Urothelium cell line (cell line): ENCODE measurements at regions not wholly inside any gene's neighbourhood (a gene's known extent, or its start where the extent isn't known, plus 50 kb on each side); places are given as distances from the start of the nearest gene placed in this dataset.

Experiments used
- DNase-seq: peaks from one replicate; pipeline ENCODE4 v3.0.0; 2011; ENCODE audit warnings: low spot score, mixed read lengths
- FAIRE-seq: peaks from 2 replicates; lab custom pipeline; 2011; peaks lifted over from hg19 to GRCh38; lab: Jason Lieb, UNC

- DNase-seq (no peak), FAIRE-seq (no peak)
Observed at GRCh38 chr7:33806298-33807154, 98.8 kb upstream of the BMPER start.

DNA sequence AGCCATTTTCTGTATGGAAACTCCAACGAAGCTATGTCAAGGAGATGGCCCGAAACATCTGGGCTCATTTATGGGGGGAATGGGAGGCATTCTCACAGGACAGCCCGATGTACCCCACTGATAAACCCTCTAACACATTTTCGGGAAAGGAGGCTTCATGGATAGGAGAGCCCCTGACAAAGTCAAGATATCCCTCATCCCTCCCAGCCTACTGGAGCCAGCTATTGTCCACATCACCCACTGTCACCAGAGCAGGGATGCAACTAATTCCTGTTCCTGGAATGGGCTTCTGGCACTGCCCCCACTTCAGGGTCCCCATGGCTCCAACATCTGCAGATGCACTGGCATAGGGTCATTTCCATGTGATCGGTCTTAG, 98.2 kb upstream of the BMPER start:
- FAIRE-seq (peak; percentile 58), DNase-seq (no peak)

DNA sequence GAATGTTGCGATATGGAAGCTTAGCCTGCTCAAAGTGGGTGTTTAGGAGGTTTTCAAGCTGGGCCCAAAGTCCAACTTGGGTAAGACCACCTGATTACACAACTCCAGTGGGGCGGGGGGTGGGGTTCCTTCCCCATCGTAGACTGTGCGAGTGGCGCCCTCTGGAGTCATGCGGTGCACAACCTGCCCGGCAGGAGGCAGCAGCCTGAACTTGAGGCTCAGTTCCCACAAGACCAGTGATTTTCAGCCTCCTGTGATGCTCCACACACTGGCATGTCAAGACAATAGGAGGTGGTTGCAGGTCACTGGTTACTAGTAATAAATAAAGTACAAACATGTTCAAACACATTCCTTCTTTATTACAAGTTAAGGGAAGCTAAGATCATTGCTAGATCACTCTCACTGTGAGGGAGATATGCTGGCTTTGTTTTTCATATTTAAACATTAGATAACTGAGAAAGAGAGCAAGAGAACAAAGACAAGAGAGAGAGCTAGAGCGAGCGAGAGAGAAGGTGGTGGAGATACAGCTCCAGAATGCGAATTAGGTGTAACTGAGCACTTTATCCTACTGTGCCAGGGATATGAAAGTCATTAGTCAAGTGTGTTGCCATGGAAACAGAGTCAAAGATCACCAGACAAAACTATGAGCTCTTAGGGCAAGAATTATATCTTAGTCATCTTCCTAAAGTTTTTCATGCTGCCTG, 97.4 kb upstream of the BMPER start:
- peak; percentile 23 for FAIRE-seq
- peak; percentile 64 for DNase-seq

- FAIRE-seq = no peak
- DNase-seq = no peak
Observed at GRCh38 chr7:33809228-33809627, 96.1 kb upstream of the BMPER start.

GRCh38 chr7:33810356-33810755, 95.0 kb upstream of the BMPER start:
- no peak for DNase-seq
- FAIRE-seq = no peak

DNA sequence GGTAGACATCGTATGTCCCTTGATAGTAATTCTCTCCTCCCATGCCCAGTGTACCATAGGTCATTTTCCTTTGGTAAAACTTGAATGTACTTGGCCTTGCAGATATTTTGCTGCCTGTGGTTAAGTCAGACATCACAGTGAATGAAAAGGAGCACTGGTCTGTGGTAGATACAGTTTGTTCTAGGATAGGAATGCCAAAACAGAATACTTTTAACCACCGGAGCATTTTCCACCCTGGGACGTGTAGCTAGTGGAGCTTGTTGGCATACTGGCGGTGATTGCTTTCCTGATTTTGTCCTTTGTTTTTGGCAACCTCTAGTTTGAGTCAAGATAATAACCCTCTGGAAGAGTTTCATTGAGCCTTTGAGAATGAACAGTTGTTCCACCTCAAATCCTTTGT, 92.0 kb upstream of the BMPER start:
- DNase-seq (no peak), FAIRE-seq (no peak)

GRCh38 chr7:33814400-33814799, 90.9 kb upstream of the BMPER start:
- FAIRE-seq = no peak
- DNase-seq = no peak

- FAIRE-seq (no peak), DNase-seq (no peak)
Observed at GRCh38 chr7:33814936-33815335, 90.4 kb upstream of the BMPER start.

GRCh38 chr7:33815336-33815735, 90.0 kb upstream of the BMPER start:
- DNase-seq (no peak), FAIRE-seq (peak; percentile 74)

- no peak for DNase-seq
- FAIRE-seq = no peak
Observed at GRCh38 chr7:33816106-33816505, 89.2 kb upstream of the BMPER start.

DNA sequence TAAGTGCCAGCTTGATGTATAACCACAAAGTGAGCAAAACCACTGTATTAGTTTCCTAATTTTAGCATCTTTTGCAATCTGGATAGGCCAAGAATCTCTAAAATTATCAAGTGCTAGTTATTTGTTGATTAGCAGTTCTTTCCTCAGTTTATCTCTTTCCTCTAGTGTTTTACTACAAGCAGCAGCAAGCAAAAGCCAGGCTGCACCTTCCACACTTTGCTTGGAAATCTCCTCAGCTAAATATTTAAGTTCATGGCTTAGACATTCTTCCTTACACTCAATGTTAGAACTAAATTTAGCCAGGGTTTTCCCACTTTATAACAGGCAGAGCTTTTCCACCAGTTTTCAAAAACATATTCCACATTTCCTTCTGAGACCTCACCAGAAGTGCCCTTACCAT, 85.7 kb upstream of the BMPER start:
- FAIRE-seq = no peak

GRCh38 chr7:33820206-33820605, 85.1 kb upstream of the BMPER start:
- DNase-seq = no peak
- no peak for FAIRE-seq

More for the DNA sequence above, 85.7 kb upstream of the BMPER start:
- no peak for DNase-seq

GRCh38 chr7:33821970-33822369, 83.4 kb upstream of the BMPER start:
- DNase-seq = no peak
- no peak for FAIRE-seq

GRCh38 chr7:33823913-33824312, 81.4 kb upstream of the BMPER start:
- DNase-seq (no peak), FAIRE-seq (no peak)

GRCh38 chr7:33824911-33825459, 80.4 kb upstream of the BMPER start:
- no peak for DNase-seq
- FAIRE-seq = no peak

GRCh38 chr7:33825644-33826043, 79.7 kb upstream of the BMPER start:
- FAIRE-seq (no peak), DNase-seq (no peak)

DNA sequence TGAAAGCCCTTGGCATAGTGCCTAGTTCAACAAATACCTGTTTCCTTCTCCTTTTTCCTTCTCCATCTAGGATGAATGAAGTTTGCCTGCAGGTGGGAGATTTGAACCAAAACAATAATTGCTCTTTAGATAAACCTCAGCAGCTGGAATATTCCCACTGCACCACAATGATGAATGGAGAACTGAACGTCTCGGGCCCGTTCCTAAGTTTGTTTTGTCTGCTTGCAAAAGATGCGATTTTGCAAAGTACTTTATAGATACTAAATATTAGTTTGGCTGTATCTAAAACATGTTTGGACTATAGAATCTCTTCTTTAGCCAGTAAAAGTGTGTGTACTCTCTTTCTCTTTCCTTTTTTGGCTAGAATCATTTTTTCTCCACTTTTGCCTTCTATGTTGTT, 75.8 kb upstream of the BMPER start:
- FAIRE-seq (no peak), DNase-seq (no peak)

DNA sequence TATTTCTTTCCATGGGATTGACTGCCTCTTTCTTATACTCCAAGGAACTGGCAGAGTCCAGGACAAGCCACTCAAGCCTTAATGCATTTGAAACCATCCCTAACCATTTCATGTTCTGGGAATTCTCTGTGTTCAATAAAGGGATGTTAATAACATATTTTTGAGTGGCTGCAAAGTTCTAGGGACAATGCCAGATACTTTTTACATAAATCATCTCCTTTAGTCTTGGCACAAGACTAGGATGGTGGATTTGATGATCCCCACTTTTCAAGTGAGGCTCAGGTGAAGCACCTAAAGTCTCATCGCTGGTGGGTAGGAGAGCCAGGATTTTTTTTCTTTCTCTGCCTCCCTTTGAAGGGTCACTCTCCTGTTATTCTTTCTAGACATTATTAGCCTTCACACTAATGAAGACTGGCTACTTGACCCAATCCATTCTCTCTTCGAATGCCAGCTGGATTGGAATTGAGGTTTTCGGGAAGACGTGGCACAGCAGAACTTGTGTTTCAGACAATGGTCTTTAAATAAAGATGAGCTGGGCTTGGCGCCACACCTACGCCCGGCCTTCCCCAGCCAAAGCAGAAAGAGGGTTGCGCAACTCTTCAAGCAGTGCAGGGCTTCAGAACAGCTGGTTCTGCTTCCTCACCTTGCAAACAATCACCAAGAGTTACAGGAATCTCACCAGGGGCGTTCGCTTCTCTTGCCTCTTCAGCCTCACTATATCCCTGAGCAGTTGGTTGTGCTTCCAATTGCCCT, 73.8 kb upstream of the BMPER start:
- FAIRE-seq (no peak), DNase-seq (peak; percentile 37)

DNA sequence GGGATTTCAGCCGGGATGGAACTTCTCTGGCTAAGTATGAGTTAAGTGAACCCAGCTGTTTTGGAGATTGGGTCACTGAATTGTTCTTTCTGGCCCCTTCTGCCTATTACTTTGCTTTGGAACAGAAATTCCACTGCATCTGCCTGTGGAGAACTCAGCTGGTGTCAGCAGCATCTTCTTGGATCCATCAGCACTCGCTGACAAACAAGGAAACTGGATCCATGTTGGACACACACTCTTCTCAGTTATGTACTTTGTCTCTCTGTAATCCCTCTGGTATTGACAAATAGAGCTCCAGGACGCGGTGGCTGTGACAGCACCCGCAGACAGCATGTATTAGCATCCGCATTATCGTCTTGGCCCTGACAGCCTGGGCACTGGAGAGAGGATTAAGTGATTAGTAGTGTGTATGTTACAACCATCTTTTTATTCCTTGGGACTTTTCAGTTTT, 73.0 kb upstream of the BMPER start:
- DNase-seq = no peak
- FAIRE-seq = peak; percentile 30

DNA sequence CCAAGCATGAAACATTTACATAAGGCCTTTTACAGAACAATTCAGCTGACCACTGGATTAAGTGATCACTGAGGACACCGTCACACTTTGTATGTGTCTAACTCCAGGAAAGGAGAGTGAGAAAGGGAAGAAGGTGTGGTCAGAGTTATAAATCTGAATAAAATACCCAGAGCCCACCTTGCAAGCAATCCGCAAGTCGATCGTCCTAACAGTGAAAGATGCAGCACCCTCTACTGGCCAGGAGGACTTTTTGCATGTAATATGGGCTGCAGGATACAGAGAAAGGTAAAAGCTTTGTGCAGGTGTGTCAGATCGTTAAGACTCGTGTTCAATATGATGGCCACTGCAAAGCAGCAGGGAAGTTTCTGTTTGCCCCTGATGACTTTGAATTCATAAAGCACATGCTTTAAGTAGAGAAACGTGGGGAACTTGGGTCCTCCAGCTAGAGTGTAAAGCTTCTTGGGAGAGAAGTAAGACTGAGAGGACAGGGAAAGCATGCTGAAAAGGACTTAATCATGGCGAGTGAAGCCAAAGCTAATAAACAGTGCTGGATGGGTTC, 68.5 kb upstream of the BMPER start:
- FAIRE-seq = peak; percentile 30
- DNase-seq = no peak

DNA sequence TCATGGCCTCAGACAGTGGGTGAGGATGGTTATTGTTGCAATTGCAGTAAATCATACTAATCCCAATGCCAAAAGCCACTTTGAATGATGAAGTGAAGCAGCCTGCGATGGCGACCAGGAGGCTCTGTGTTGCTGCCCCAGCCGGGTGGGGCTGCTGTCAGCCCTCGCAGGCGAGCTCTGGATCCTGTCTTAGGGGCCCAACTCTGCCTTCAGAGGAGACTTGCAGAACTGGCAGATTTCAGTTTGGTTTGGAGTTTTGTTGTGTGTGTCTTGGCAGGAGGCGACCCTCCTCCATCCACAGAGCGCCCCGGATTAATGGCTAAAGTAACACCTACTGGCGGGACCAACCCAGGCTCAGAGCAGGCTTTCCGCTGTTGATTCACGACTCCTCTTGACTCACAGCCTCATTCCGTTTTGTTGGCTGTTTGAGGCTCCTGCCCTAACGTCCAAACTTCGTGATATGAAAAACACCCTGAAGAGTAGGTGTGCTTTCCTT, 67.9 kb upstream of the BMPER start:
- no peak for FAIRE-seq
- no peak for DNase-seq
